IPS DF 6.9 (cell line): ENCODE measurements at regions not wholly inside any gene's neighbourhood (a gene's known extent, or its start where the extent isn't known, plus 50 kb on each side); places are given as distances from the start of the nearest gene placed in this dataset.

Source experiments
- DNase-seq: peaks from one replicate; pipeline ENCODE4 v3.0.0-alpha.2; 2013; ENCODE audit warnings: low read depth, low spot score
- H3K27ac ChIP-seq: one replicate; pipeline ENCODE4 v1.5.1; 2013; ENCODE audit warnings: low read length, control low read depth
- H3K27me3 ChIP-seq: 2 replicates; pipeline ENCODE4 v1.6.1; 2013; ENCODE audit warnings: mild to moderate bottlenecking, low read length; ENCODE audit not compliant: control insufficient read depth, insufficient read depth
- H3K36me3 ChIP-seq: 2 replicates; pipeline ENCODE4 v1.6.1; 2013; ENCODE audit warnings: low read length; ENCODE audit not compliant: control insufficient read depth, insufficient read depth
- H3K4me1 ChIP-seq: 2 replicates; pipeline ENCODE4 v1.6.1; 2013; ENCODE audit warnings: low read length; ENCODE audit not compliant: control insufficient read depth, insufficient read depth
- H3K4me3 ChIP-seq: 2 replicates; pipeline ENCODE4 v1.5.1; 2013; ENCODE audit warnings: mild to moderate bottlenecking, low read length
- H3K9me3 ChIP-seq: 2 replicates; pipeline ENCODE4 v1.6.1; 2013; ENCODE audit warnings: low read length, inconsistent platforms; ENCODE audit not compliant: control insufficient read depth, insufficient read depth
- WGBS: extraction: QIAGEN DNeasy Blood & Tissue Kit; methylation state at CpG from one replicate; pipeline ENCODE4 v1.1.7; 2013; ENCODE audit warnings: mixed read lengths, missing lambda C conversion rate; ENCODE audit not compliant: insufficient read length, insufficient coverage; 5-methylcytosine and 5-hydroxymethylcytosine counted together

DNA sequence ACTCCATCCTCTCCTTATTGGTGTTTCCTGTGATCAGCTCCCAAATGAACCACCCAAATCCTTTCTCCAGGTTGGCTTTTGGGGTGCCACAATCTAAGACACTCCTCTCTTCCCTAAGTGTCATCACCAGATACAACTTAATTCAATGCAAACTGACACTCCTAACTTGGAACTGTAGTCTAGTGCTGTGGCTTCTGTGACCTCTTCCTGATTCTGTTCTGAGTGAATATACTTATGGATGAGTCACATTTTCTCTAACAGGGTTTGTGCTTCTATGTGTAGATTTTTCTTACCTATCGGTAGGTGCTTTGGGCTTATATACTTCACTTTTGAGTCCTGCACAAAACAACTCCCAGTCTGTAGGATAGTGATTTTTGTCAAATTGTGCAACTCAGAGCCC, 141.3 kb upstream of the MAOA start:
- no peaks in the 10 kb centered on the region for H3K27me3 ChIP-seq
- no CpG with 5 or more reads among the region's 1 CpG for WGBS

DNA sequence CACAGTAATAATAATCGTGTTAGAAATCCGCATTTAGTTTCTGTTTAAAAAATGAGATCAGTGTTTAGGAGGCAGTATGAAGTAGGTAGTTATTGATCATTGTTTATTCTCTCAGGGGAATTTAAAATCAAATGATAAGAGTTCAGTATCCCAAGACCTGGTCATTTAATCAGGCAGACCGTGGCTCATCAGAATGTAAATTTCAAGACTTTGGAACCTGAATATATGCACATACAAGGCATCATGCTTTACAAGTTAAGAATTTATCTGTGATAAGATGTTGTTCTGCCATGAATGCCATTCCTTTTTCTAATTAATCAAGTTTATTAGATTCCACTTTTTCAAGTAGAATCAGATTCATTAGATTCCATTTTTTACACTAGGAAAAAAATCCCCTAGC, 133.5 kb upstream of the MAOA start:
- WGBS = no CpG with 5 or more reads among the region's 3 CpGs
- no peaks in the 10 kb centered on the region for H3K36me3 ChIP-seq
- H3K4me3 ChIP-seq = no peak overlapping the region
- no peak overlapping the region for H3K27ac ChIP-seq
- no peaks in the 10 kb centered on the region for H3K9me3 ChIP-seq
- no peaks in the 10 kb centered on the region for H3K27me3 ChIP-seq
- no peaks in the 10 kb centered on the region for H3K4me1 ChIP-seq
- no peak for DNase-seq

More for the DNA sequence above, 141.3 kb upstream of the MAOA start:
- DNase-seq = no peak
- Histone ChIP-seq H3K27ac (no peak overlapping the region), H3K4me1 (no peaks in the 10 kb centered on the region), H3K36me3 (no peaks in the 10 kb centered on the region), H3K9me3 (no peaks in the 10 kb centered on the region), H3K4me3 (no peak overlapping the region)

DNA sequence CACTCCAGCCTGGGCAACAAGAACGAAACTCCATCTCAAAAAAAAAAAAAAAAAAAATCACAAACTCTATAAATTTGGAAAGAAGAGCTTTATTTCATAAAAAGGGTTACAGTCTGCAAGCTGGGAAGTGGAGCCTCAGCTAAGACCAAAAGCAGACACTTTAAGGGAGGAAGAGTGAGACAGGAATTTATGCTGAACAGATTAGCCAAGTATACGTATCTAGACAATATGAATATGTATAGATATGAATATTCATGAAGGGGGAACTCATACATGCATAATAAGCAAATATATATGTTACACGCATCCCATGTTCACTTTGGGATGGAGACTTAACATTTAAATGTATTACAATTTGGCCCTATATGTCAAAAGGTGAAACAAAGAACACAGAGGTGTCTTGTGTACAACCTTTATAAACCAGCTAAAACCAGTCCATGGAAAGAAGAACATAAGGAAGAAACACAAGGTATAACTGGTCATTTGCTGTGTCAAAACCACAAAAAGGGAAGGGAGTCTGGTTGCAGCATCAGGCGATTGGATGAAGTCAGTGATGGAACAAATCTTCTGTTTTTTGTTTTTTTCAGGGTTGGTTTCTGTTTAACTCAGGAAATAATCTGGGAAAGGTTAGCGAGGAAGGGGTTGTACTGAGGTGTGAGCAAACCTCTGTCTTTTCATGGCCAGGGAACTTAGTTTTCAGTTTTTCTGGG, 130.0 kb upstream of the MAOA start:
- H3K27ac ChIP-seq = no peak overlapping the region
- no peaks in the 10 kb centered on the region for H3K27me3 ChIP-seq
- no peaks in the 10 kb centered on the region for H3K4me1 ChIP-seq
- no peaks in the 10 kb centered on the region for H3K36me3 ChIP-seq
- no peaks in the 10 kb centered on the region for H3K9me3 ChIP-seq
- no peak for DNase-seq
- no CpG with 5 or more reads among the region's 5 CpGs for WGBS
- H3K4me3 ChIP-seq = no peak overlapping the region

GRCh38 chrX:43526878-43527277, 129.2 kb upstream of the MAOA start:
- no peak for DNase-seq
- Histone ChIP-seq H3K36me3 (no peaks in the 10 kb centered on the region), H3K4me1 (no peaks in the 10 kb centered on the region), H3K9me3 (no peaks in the 10 kb centered on the region), H3K27me3 (no peaks in the 10 kb centered on the region), H3K27ac (no peak overlapping the region), H3K4me3 (no peak overlapping the region)
- no CpG with 5 or more reads among the region's 2 CpGs for WGBS

DNA sequence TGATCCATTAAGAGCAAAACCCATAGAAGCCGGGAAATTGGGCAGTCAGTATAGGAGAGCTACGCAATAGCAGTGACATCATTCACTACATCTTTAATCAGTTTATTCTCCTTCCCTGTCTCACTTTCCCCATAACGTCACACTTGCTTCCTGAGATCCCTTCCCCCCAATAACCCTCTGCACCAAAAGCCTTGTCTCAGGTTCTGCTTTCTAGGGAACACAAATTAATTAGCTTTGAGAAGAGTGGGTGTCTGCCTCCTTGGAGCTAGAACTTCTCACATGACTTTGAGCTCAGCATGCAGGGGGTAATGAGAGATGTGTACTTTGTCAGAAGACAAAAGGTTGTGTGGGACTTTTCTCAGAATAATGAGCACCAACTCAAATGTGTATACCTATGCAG, 128.3 kb upstream of the MAOA start:
- no CpG with 5 or more reads among the region's 3 CpGs for WGBS
- Histone ChIP-seq H3K4me1 (no peaks in the 10 kb centered on the region), H3K27me3 (no peaks in the 10 kb centered on the region), H3K36me3 (no peaks in the 10 kb centered on the region), H3K4me3 (no peak overlapping the region), H3K9me3 (no peaks in the 10 kb centered on the region), H3K27ac (no peak overlapping the region)
- DNase-seq = no peak

- Histone ChIP-seq H3K4me3 (no peak overlapping the region), H3K4me1 (no peaks in the 10 kb centered on the region), H3K9me3 (no peaks in the 10 kb centered on the region), H3K27me3 (no peaks in the 10 kb centered on the region), H3K36me3 (no peaks in the 10 kb centered on the region), H3K27ac (no peak overlapping the region)
- WGBS = no CpG with 5 or more reads among the region's 2 CpGs
- DNase-seq = no peak
Measured at GRCh38 chrX:43530837-43531236, 125.3 kb upstream of the MAOA start.

GRCh38 chrX:43540318-43540717, 115.8 kb upstream of the MAOA start:
- no CpG with 5 or more reads among the region's 3 CpGs for WGBS

GRCh38 chrX:43551590-43551989, 104.5 kb upstream of the MAOA start:
- no peaks in the 10 kb centered on the region for H3K27me3 ChIP-seq
- no peaks in the 10 kb centered on the region for H3K9me3 ChIP-seq
- no peaks in the 10 kb centered on the region for H3K36me3 ChIP-seq
- WGBS = no CpG with 5 or more reads among the region's 3 CpGs
- H3K4me3 ChIP-seq = no peak overlapping the region
- H3K27ac ChIP-seq = no peak overlapping the region
- DNase-seq = no peak
- H3K4me1 ChIP-seq = no peaks in the 10 kb centered on the region

More at GRCh38 chrX:43540318-43540717, 115.8 kb upstream of the MAOA start:
- Histone ChIP-seq H3K27ac (no peak overlapping the region), H3K9me3 (no peaks in the 10 kb centered on the region), H3K36me3 (no peaks in the 10 kb centered on the region), H3K4me1 (no peaks in the 10 kb centered on the region), H3K4me3 (no peak overlapping the region), H3K27me3 (no peaks in the 10 kb centered on the region)
- DNase-seq = no peak

DNA sequence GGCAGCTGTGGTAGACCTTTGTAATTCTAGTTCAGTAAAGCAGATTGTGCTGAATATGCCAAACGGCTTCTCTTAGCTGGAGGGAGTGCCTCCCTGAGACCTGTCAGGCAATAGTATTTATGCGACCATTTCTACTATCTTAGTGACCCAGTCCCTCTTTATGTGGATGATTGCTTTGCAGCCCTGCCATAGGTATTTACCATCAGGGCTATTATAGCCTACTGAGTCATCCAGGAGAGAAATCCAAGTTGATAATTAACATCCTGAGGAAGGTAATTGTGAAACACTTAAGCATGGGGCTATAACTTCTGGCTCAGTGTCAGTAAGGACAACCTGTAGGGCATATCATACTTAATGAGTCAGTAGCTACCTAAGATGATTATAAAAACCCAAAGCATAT, 103.9 kb upstream of the MAOA start:
- no peaks in the 10 kb centered on the region for H3K9me3 ChIP-seq
- H3K4me1 ChIP-seq = no peaks in the 10 kb centered on the region
- no peak for DNase-seq
- no CpG with 5 or more reads among the region's 2 CpGs for WGBS
- H3K36me3 ChIP-seq = no peaks in the 10 kb centered on the region
- H3K27me3 ChIP-seq = no peaks in the 10 kb centered on the region
- H3K27ac ChIP-seq = no peak overlapping the region
- no peak overlapping the region for H3K4me3 ChIP-seq

- Histone ChIP-seq H3K4me1 (no peaks in the 10 kb centered on the region), H3K9me3 (no peaks in the 10 kb centered on the region), H3K4me3 (no peak overlapping the region), H3K27ac (no peak overlapping the region), H3K36me3 (no peaks in the 10 kb centered on the region), H3K27me3 (no peaks in the 10 kb centered on the region)
- no CpG with 5 or more reads among the region's 4 CpGs for WGBS
- no peak for DNase-seq
Measured at GRCh38 chrX:43552703-43553102, 103.4 kb upstream of the MAOA start.

DNA sequence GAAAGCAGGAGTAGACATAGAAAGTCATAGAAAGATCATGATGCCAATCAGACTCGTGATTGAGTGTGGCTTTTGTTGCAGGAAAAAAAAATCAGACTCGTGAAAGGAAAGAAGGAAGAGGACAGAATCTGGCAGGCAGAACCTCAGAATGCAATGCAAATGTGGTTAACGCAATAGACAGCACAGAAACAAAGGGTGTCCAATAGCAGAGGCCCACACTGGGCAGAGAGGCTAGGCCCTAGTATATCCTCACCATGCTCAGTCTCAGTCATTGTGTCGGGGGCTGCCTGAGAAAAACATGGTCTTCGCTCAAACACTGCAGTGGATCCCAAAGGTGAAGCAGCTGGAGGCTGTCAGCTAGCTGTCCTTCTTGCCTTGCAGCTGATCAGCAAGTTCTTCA, 102.8 kb upstream of the MAOA start:
- H3K27ac ChIP-seq = no peak overlapping the region
- DNase-seq = no peak
- H3K27me3 ChIP-seq = no peaks in the 10 kb centered on the region
- no peaks in the 10 kb centered on the region for H3K9me3 ChIP-seq
- no CpG with 5 or more reads among the region's 5 CpGs for WGBS
- H3K36me3 ChIP-seq = no peaks in the 10 kb centered on the region
- no peak overlapping the region for H3K4me3 ChIP-seq
- no peaks in the 10 kb centered on the region for H3K4me1 ChIP-seq
